Lung microvascular endothelial cell (primary cell): ENCODE measurements at regions not wholly inside any gene's neighbourhood (a gene's known extent, or its start where the extent isn't known, plus 50 kb on each side); places are given as distances from the start of the nearest gene placed in this dataset.

Source experiments
- DNase-seq, 2 donors: peaks; one replicate each; pipeline versions ENCODE4 v3.0.0 to v3.0.0-alpha.2; 2010; ENCODE audit warnings: low read depth in 2 of 2

DNA sequence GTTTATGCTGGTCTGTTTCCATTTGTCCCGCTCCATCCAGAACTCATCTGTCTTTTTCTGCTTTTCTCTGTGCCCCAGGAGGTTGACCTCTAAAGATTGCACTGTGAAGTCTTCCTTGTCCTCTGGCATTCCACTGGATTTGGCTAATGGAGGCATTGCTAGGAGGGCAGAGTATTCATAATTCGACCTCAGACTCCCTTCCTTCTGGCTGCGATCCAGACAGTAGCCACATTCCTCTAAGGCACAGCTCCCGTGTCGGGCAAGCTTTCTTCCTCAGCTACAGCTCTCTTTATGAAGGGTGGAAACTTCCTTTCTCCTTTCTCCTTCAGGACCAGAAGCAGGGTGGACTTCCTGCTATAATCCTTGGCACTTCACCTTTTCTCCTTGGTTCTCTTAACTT lies 175.9 kb downstream of the BAMBI start:
- no peak for DNase-seq

DNA sequence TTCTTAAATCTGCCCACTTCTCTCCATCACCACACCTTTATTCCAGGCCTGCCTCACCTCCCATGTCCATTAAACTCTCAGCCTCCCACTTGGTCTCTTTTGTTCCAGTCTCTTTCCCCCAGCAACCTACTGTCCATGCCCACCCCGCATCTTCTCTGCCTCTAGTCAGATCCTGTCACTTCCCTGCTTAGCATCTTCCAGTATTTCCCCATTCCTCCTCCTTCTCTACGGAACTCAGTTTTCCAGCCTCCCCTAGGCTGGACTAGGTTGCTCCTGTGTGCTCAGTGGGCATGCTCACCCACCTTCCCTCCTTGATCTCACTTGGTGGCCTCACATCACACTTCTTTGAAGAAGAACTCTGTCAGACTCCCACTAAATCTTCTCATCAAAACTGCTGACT lies 179.8 kb downstream of the BAMBI start:
- DNase-seq, result no peak

DNA sequence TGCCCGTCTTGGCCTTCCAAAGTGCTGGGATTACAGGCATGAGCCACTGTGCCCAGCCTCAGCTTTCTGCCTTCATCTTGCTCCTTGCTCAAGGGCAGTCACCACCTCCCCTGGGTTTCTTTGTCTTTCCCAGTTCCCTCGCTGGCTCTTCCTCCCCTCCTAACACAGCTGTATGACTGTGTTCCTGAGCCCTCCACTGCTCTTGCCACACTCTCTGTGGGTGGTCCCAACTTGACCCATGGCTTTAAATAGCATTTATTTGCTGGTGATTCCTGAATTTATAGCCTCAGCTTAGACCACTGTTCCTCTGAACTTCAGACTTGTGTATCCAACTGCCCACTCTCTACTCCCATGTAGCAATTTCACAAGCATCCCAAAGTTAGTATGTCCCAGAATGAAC lies 181.3 kb downstream of the BAMBI start:
- DNase-seq, result no peak

DNA sequence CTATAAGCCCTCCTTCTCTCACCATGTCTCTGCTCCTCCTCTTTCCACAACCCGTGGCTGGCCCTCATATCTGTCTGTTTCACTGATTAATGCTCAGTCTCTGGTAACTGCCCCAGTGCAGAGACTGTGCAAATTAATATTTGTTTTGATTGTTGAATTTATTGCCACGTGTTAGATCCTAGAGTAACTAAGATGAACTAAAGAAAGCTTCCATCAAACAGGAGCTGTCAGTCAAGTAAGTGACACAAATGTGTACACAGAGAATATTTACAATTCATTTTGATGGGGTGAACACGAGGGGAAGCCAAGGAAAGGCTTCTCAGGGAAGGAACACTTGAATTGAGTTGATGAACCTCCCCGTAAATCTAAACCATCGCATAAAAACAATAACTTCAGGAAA lies 182.5 kb downstream of the BAMBI start:
- DNase-seq, result no peak

DNA sequence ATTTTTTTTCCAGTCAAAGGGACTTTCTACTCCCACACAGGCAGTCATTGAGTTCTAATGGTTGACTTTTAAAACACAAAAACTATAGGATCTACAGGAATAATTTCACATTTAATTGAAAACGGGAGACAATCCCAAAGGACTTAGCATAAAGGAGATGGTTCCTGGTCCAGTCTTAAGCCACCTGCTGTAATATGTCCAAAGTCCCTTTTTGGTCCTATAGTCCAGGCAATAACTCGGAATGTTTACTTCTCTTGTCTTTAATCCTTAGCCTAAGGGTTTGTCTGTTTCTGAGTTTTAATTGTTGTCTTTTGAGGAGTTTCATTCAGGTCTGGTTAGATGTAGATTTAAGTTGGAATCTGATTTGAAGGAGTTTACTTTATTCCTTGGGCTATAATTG lies 184.9 kb downstream of the BAMBI start:
- DNase-seq, result no peak

DNA sequence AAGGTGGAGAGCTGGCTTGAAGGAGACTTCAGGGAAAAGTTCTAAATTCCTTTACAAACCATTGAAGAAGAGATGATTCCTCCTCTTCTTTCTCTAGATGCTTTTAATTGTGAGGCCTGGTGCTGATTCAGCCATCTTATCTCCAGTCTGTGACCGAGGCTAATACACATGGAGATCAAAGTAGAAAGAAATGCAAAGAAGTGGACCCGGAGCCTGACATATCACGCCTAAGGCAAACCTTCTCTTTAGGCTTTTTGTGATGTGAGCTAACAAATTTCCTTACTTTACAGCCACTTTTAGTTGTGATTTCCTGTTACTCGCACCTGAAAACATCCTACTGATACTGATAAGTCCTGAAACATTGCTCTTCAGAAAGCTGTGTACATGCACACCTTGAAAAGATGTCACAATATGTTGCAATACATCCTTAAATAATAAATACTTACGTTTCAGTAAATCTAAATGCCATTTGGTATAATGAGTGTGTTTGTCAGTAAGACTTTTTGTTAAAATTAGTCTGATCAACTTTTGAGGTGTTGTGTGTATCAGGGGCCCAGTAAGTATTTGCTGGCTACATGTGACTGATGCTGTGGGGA lies 192.4 kb downstream of the BAMBI start:
- DNase-seq, result no peak

DNA sequence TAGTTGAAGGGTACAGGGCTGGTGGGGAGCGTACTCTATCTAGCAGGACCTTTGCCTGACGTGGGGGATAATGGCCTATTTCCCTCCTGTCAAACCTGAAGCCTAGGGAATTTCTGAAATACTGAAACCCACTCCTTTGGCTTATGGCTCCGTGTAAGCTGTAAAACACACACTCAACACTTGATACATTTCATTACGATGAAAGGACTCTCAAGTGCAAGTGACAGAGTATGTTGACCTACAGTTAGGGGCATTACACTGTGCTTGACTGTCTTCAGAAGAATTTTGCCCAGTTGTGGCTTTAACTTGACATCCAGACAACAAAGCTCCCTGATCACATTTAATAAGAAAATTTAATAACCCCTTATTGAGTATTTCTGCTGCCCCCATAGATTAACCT lies 194.3 kb downstream of the BAMBI start:
- no peak for DNase-seq

DNA sequence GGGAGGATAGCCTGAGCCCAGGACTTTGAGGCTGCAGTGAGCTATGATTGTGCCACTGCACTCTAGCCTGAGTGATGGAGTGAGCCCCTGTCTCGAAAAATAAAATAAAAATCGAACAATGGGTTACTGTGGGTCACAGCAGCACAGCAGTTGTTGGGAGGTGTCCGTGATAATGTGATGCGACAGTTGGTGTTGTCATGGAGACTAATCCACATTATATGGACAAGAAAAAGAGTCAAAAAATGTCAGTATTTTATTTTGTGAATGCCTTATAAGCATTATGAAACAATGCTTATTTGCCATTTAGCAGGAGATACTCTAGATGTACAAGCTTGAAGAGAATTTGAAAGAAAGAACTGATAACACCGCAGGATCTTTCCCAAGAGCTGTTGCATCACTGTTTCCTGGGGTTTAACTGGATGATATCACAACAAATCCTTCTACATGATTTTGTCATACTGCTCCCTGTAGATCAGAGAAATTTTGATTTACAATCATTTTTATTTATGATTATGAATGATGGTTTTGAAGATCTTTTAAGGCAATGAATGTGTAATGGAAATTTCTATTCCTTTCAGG lies 195.4 kb downstream of the BAMBI start:
- DNase-seq, result no peak

DNA sequence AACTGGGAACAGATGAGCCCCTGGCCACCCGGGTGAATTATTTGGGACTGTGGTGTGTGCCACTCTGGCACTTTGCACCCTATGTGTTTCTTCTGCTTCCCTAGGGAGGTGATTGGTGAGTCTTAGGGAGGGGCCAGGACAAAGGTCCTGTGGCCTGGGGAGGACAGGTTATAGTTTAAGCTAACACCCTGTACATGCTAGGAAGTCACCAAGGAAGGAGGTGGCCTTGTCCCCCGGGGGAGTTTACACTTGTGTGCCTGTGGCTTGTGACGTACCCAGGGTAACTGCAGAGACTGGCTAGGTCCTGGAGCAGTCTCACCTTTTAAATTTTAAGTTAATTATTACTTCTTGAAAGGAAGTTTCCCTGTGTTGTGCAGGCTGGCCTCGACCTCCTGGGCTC lies 196.2 kb downstream of the BAMBI start:
- no peak for DNase-seq

DNA sequence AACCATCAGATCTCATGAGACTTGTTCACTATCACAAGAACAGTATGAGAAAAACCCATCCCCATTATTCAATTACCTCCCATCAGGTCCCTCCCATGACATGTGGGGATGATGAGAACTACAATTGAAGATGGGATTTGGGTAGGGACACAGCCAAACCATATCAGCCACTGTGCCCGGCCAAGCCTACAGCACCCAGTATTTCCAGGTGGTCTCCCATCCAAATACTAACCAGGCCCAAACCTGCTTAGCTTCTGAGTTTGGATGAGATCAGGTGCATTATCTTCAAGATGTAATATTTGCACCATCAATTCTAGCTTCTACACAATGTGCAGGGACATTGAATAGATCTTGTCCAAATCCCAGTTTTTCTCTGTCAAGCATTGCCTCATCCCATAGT lies 196.9 kb downstream of the BAMBI start:
- no peak for DNase-seq

DNA sequence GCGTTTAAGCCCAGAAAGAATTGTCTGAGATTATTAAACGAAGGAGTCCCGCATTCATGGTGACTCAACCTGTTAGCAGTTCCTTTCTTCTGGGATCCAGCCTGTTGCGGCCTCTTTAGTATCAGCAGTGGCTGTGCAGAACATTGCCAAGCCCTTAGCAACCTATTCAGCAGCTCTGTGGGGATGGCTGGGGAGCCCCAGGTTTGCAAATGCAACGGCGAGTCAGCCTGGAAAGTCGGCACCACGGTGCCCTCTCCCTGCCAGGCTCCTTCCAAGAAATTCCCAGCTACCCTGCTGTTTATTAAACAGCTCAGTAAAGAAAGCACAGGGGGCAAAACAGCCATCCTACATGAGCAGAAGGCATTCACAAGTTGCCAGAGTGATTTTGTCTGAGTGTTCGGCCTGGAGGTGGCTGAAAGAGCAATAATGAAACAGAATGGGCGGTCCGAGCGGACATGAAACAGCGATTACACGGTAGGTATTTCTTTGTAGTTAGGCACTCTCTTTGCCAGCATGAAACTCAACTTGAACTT lies 198.3 kb downstream of the BAMBI start:
- DNase-seq, result peak in 1 of 2 donors; percentile 7

DNA sequence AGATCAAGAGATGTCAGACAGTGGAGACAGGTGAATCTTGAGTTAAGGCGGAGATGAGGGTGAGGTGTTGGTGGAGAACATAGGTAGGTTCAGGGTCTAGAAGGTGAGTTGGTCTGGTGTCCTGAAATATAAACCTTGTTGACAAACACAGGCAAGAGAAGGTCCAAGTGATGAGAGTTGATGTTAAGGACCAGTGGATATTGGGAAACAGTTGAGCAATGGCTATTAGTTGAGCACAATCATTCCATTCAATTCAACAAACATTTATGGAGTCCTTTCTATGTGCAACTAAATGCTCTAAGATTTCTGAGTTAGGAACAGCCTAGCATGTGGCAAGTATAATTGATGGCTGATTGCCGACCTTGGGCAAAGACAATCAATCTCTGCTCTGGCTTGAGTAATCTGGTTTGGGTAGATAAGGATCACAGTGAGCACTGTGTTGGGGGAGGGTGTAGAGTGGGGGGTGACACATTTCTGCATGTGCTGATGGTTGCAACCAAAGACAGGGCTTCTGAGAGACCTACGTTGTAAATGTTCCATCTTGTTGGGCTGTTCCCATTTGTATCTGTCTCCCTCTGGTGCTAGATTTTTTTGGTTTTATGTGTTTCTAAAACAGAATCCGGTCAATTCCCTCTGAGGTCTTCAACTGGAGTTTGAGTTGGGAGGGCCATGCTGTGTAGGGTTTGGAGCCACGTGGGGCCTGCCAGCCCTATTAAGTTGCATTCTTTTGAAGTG lies 201.1 kb downstream of the BAMBI start:
- no peak for DNase-seq

DNA sequence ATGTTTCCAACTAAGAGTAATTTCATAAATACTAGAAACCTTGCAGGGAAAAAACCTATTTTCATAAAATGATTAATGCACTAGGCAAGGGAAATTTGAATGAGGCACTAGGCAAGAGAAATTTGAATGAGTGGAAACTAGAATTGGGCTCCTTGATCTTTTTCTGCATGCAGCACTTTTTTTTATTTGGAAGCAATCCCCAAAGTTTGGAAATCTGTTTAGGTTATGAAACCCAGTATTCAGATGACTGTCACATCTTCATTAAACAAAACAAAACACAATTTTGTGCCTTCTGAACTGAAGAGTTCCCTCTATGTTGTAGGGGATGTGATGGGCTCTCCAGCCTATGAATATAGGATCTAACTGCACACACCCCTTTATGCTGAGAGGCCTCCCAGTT lies 201.9 kb downstream of the BAMBI start:
- no peak for DNase-seq

DNA sequence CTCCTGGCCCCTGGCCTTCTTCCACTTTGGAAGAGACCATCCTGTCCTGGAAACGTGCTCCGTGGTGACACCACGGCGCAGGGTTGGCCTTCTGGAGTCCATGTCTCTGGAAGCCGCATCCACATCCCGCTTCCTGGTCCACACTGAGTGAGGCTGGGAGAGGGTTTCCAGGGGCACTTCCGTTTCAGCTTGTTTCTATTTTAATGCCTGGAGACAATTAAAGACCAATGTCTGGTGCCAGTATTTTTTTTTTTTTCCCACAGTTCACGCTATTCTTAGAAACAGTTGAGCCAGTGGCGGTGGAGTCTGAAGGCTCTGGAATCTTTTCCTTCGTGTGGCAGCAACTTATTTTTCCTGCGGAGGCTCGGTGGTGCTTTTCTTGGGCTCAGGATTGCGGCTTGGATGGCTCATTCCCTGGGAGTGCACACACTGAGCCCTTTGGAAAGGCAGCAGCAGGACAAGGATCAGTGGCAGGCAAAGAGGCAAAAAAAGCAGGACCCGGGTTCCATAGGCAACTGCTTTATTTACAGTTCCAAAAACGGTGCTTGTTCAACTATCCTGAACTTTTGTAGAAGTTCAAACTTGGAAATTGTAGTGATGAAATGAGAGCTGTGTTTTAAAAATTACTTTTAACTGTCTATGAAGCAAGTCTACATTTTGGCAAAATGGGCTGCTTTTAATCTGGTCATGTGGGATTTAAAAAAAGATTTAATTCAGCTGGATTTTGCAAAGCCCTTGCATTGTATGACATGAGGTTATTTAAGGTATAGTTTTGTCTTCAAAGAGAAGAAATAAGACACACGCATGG lies 202.8 kb downstream of the BAMBI start:
- peak in 1 of 2 donors; percentile 43 for DNase-seq

DNA sequence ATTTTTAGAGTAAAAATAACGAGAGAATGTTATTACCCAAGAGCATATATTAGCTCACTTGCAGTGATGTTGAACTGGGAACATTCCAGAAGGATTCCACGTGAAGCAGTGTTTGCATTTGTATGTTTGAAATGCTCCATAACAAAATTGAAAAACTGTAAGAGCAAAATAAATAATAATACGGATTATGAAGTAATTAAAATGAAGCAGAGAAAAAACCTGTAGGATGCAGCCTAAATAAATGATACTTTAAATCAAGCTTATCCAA lies 203.3 kb downstream of the BAMBI start:
- DNase-seq, result no peak

DNA sequence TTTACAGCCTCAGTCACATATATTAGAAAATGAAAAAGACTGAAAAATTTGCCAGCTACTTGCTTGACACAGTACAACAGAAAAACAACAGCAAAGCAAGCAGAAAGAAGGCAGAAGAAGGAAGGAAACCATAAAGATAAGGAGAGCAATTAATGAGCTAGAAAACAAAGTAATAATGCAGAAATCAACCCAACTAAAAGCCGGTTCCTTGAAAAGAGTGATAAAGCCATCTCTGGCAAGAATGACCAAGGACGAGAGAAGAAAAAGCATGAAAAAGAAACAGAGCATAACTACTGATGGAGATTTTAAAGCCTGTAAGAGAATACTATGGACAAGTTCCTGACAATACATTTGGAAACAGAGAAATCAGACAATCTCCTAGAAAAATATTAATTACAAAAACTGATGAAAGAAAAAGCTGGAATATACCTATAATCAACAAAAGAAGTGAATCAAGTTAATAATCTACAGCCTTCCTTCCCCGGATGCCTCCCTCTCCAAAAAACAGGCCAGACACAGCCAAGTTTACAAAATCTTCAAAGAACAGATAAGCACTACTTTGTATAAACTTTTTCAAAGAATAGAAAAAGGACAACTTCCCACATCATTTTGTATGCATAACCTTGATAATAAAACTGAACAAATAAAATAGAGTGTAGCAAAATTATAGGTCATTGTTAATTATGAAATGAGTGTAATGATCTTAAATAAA lies 204.0 kb downstream of the BAMBI start:
- DNase-seq, result no peak

DNA sequence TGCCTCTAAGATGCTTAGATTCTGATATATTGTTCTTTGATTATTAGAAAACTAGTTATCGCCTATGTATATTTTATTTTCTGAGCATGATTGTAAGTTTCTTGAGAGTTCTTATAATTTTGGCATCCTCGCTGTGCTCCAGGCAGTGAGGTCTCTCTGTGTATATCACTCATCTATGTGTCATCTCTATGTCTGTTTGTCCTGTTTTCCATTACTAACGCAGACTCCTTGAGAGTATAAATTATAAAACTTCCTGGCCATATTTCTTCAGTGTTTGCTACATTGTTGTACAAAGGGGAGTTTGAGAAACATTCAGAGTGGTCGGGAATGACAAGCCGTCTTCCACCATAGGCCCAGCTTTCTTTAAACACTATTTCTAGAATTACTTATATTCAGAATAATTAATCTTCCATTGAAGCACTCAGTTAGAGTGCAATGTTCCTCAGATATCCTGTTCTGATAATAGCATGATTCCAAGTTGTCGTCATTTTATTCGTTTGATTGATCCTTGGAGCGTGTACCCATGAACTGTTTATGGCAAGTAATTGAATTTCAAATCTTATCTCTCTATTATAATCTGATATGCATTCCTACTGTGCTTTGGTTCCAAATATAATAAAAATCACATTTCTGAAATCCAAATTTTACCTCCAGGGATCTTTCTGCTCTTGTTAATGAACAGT lies 206.6 kb downstream of the BAMBI start:
- no peak for DNase-seq

DNA sequence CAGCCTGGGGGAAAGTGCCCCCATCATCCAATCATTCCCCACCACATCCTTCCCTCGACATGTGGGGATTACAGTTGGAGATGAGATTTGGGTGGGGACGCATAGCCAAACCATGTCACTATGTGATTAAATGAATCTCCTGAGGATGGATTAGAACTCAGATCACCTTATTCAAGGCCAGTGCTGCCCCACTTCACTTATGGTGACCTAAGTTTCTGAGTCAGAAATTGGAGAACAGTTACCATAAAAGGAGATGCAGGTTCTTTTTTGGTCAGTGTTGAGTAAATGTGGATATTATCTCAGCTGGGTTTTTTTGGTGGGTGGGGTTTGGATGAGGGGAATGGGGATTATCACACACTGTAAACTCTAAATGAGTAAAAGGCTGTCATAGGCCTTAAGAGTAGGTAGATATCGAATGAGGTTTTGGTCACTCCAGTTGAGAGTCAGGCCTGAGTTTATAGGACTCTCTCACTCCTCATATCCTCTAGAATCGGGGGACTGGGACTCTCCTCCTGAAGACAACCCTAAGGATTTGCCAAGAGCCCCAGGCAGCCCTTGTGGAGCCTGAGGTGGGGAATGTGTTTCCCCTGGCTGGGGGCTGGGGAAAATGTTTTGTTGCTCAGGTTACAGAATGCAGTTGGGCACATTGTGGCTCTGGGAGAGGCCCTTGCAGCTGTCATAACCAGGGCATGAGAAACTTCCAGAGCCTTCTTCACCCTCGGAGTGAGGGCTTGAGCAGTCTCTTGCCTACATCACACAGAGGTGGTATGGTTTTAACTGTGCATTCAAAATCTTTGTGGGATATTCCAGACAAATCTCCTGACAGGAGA lies 213.0 kb downstream of the BAMBI start:
- DNase-seq, result no peak

DNA sequence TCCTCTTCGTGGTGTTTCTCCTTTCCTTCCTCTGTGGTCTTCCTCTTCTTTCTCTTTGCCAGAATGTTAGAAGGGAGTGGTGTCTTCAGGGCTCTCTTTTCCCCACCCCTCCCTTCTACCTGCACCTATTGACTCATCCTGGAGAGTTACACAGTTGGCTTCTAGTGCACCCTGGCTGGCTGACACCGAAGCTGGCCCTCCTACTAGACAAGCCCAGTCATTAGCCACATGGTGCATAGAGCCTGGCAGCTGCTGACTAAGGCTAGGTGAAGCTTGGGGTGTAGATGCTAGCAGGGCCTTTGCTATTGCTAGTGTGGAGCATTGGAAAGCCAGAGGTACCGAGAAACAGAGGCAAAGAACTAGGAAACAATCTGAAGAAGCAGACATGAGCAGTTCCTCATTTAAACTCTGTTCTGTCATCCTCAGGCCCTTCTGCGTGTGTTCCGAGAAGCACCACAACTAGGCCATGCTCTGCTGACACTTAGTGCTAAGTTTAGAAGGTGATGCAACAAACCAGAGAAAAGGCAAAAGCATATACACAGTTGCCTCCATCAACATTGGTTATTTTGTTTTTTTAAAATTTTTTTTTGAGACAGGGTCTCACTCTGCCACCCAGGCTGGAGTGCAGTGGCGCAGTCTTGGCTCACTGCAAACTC lies 213.9 kb downstream of the BAMBI start:
- DNase-seq, result no peak
